Inflammatory macrophage (primary cell): ENCODE measurements at regions not wholly inside any gene's neighbourhood (a gene's known extent, or its start where the extent isn't known, plus 50 kb on each side); places are given as distances from the start of the nearest gene placed in this dataset.
"Not testable (repeated sequence)": the region's sequence is repeated elsewhere in the genome, so short reads cannot be mapped to it uniquely, and the experiment has no call there.

Experiments used
- DNase-seq, 2 donors: peaks; one replicate each; pipeline ENCODE4 v3.0.0-alpha.2; 2020 to 2022

DNA sequence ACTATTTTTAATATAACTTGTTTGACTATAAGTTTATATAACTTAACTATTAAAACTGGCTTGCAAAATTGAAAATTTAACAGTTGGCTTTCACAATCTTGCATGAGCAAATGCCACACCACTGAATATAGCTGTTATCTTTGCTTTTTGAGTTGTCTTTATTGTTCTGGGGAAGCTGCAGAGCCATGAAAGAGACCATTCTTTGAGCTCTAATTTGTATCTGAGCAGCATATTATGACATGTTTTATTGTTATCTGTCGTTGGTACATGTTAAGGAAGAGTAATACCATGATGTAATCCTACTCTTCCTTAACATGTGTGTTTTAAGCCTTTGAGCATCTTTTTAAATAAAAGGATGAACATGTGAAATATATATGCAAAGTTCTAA is 97.1 kb upstream of the ANK2 start:
- no peak for DNase-seq

DNA sequence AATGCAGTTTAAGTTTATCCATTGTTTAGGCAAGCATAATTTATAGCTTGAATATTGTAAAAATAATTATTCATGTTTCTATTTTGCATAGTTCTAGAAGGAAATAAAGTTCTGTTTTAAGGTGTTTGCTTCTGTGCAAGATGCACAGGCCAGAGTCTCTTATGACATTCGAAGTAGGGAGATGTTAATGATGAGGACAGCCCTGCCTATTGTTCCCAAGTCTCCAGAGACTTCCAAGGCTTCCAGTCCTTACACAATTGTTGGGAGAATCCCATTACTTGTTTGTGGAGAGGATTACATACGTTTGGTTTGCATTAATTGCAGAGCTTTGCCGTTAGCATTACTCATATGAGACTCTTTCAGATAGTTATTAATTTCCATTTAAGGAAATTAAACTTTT is 96.2 kb upstream of the ANK2 start:
- no peak for DNase-seq

- DNase-seq: no peak
Measured at GRCh38 chr4:112954286-112954685, 95.2 kb upstream of the ANK2 start.

DNA sequence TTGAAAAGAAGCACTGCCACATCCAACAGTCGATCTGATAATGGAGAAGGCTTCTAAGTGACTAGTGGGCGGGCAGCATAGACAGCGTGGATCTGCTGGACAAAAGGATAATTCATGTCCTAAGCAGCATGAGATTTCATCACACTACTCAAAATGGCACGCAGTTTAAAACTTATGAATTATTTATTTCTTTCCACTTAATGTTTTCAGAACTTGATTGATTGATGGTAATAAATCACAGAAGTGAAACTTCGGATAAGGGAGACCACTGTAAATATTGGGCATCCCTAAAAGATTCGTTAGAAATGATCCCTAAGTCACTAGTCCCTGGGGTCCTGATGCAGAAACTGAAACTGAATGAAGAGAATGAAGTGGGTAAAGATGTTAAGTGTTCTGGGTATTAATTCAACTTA is 93.0 kb upstream of the ANK2 start:
- DNase-seq: no peak

GRCh38 chr4:112957764-112958163 is 91.7 kb upstream of the ANK2 start:
- not testable (repeated sequence) for DNase-seq

DNA sequence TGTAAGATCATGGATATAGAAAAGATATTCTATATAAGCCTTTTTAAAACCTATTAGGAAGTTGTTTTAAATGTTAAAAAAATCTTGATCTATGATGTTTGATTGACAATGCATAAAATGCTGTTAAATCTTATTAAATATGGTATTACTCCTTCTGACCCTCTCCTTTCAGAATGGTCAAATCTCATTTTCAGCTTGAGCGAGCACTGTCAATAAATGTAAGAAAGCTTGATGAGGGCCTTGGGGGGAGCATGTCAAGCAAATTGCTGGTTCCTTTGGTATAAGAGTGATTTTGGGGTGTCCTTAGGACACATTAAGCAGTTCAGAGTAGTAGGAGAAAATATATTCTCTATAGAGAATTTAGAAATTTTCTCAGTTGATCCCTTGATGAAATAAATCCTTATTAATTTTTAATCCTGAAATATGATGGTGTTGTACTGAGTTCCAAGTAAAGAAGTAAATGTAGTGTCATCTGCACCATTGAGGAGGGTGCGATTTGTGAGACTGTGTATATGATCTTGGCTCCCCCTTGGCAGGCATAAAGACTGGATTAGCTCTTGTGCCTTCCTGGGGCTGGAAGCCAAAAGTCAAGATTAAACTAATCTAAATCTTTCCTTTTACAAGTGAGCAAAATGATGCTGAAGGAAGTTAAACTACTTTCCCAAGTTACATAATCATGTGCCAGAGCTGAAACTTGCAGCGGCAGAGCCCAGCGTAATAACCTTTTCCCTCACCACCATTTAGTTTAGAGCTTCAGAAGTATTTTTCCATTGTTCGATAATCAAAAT is 82.6 kb upstream of the ANK2 start:
- DNase-seq: no peak

- no peak for DNase-seq
Measured at GRCh38 chr4:112968451-112969159, 80.8 kb upstream of the ANK2 start.

- no peak for DNase-seq
Measured at GRCh38 chr4:112970903-112971302, 78.5 kb upstream of the ANK2 start.

GRCh38 chr4:112973750-112974251 is 75.7 kb upstream of the ANK2 start:
- DNase-seq: no peak

DNA sequence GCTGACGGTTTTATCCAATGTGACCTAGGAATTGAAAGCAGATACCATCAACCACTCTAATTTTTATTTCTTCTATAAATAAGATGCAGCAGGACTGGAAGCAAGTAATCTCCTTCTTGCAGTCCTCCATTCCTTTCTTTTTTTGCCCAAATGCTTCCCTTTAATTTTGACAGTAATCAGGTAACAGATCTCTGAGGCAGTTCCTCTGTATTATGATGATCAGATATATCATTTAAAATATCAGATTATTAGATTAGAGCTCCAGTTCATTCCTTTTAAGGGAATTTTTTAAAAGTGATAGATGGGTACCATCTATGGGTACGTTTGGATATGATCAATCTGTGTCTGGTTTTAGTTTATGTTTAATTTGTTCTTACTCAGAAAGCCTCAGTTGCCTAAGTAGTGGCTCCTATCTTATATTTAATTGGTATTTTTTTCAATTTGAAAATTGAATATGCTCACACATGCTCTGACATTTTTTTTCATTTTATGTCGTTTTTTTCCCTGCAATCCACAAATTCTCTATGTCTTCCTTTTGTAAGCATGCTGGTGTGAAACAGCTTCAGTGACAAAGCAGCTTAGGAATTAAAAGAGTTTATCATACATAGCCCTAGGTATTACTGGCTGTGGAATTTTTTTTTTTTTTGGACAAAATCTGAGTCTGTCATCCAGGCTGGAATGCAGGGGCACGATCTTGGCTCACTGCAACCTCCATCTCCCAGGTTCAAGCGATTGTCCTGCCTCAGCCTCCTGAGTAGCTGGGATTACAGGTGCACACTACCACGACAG is 73.7 kb upstream of the ANK2 start:
- no peak for DNase-seq

DNA sequence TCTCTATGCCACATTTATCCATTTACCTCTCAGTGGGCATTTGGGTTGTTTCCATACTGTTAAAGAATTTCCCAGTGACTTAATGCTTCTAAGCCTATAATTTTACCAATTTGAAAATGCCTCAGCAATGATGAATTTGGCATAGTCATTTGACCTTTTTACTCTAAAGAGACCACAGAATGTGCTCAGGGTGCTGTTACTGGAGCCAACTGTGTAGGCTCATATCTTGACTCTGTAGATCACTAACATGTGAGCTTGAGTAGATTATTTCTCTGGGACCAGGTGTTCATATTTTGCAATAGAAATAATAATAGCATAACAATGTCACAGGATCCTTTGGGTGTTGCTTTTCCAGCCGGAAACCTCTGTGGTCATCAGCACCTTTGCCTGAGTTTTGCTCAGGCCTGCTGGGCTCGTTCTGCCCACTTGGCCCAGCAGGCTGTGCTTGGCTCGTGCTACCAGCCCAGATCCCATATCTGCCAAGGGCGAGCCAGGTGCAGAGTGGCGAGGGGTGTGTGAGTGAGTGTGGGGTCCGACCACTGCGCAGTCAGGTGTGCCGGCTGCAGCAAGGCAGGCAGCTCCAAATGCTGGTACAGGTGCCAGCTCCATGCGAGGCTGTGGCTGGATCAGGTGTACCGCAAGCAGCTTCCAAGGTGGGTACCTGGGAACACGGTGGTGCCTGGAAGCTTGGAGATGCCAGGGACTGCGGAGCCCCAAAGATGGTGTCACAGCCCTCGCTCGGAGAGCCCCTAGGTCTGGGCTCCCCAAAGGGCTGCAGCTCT is 70.6 kb upstream of the ANK2 start:
- no peak for DNase-seq

DNA sequence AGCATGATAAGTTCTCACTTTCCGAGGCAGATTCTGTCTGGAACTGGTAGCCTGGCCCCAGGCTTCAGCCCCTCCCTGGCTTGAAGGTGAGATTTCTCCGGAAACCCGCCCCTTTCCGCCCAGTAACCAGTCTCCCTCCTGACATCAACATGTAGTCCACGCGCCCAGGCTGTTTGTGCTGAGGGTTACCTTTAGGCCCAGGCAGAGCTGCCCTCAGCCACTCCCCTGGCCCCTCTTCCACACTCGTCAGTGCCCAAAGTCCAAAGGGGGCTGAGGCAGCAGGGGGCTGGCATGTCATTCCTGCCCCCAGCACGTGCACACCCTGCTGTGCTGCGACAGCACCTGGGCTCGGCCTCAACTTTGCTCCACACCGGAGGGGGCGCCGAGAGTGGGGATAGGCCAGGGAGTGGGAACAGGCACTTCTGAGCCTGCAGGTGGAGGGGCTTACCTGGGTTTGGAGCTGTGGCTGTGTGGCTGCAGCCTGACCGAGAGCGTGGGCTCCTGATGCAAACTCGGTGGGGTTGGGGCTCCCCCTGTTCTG is 69.5 kb upstream of the ANK2 start:
- DNase-seq: no peak

DNA sequence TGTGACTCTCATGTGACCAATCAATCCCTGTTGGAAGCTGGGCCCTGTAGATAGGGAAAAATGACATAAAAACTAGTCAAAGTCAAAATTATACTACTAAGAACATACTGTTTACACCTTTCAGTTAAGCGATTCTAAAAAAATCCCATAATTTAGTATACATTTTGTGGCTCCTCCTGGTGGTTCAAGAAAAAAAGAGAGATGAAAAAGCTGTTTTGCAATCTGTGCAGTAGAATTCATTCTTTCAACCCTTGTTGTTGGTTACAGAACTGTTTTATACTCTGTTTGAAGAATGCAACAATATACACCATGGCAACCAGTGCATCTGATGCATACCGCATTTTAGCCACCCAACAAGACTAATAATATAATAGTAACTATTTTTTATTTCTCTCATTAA is 66.8 kb upstream of the ANK2 start:
- no peak for DNase-seq

- no peak for DNase-seq
Measured at GRCh38 chr4:112994732-112995464, 54.6 kb upstream of the ANK2 start.
